ENCODE measurements at regions not wholly inside any gene's neighbourhood (a gene's known extent, or its start where the extent isn't known, plus 50 kb on each side); places are given as distances from the start of the nearest gene placed in this dataset.

DNA sequence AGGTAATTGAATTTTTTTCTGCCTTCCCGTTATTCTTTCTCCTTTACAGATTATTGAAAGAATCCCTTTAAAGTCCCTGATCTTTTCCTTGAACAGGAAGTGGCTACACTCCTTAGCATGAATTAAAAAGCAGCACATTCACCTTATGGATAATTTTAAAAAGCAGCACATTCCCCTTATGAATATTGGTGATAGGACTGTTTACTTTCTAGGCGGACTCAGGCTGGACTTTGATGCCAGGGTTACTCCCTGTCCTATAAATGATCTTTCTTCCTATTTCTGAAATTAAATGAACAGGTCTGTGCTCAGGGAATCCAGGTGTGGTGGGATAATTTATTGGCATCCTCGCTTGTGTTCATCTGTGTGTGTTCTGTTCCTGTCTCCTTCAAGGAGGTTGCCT is 226.0 kb downstream of the DCDC2C start:
- no peaks in the 10 kb centered on the region for H3K27me3 ChIP-seq (ENCODE audit: insufficient read depth, low read length)
- H3K4me1 ChIP-seq (ENCODE audit: insufficient read depth, low read length), result no peaks in the 10 kb centered on the region
- no peak overlapping the region for H3K4me2 ChIP-seq (ENCODE audit: insufficient read depth, low read length)
- no peaks in the 10 kb centered on the region for H3K79me2 ChIP-seq (ENCODE audit: insufficient read depth, low read length)
- no peaks in the 10 kb centered on the region for H4K20me1 ChIP-seq (ENCODE audit: insufficient read depth, low read length)
- no peaks in the 10 kb centered on the region for H3K9me3 ChIP-seq (ENCODE audit: low read depth, low read length)
- H3K27ac ChIP-seq (ENCODE audit: low read depth, low read length), result no peak overlapping the region
- TF ChIP-seq, protein P1, sequence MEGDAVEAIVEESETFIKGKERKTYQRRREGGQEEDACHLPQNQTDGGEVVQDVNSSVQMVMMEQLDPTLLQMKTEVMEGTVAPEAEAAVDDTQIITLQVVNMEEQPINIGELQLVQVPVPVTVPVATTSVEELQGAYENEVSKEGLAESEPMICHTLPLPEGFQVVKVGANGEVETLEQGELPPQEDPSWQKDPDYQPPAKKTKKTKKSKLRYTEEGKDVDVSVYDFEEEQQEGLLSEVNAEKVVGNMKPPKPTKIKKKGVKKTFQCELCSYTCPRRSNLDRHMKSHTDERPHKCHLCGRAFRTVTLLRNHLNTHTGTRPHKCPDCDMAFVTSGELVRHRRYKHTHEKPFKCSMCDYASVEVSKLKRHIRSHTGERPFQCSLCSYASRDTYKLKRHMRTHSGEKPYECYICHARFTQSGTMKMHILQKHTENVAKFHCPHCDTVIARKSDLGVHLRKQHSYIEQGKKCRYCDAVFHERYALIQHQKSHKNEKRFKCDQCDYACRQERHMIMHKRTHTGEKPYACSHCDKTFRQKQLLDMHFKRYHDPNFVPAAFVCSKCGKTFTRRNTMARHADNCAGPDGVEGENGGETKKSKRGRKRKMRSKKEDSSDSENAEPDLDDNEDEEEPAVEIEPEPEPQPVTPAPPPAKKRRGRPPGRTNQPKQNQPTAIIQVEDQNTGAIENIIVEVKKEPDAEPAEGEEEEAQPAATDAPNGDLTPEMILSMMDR (IDR thresholded peaks at IDR 0.05; ENCODE audit: extremely low read depth, low read depth, low read length), result no peak
- DNase-seq (ENCODE audit: insufficient read length, low spot score, missing footprints), result no peak
- H3K36me3 ChIP-seq (ENCODE audit: insufficient read depth, low read length), result no peaks in the 10 kb centered on the region
- no peak overlapping the region for H2AFZ ChIP-seq (ENCODE audit: low read length)
- H3K4me3 ChIP-seq (ENCODE audit: insufficient read depth, low read length), result no peak overlapping the region

DNA sequence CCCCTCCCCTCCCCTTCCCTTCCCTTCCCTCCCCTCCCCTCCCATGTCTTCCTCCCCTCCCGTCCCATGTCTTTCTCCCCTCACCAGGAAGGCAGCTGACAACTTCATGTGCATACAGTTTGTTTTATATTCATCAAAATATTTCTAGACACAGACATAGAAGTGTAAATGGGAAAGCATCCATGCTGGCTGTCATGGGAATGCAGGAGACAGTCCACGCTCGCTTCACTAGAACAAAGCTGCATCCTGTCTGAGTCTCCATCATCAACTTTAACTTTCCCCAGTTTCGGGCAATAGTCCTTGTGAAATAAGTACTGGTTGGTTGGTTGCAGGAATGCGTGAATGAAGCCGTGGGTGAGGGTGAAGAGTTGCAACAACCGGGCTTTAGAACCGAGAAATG is 226.9 kb downstream of the DCDC2C start:
- Histone ChIP-seq H3K79me2 (ENCODE audit: insufficient read depth, low read length) (no peaks in the 10 kb centered on the region), H3K4me2 (ENCODE audit: insufficient read depth, low read length) (no peak overlapping the region), H2AFZ (ENCODE audit: low read length) (no peak overlapping the region), H3K4me1 (ENCODE audit: insufficient read depth, low read length) (no peaks in the 10 kb centered on the region), H3K27ac (ENCODE audit: low read depth, low read length) (no peak overlapping the region), H4K20me1 (ENCODE audit: insufficient read depth, low read length) (no peaks in the 10 kb centered on the region), H3K36me3 (ENCODE audit: insufficient read depth, low read length) (no peaks in the 10 kb centered on the region), H3K4me3 (ENCODE audit: insufficient read depth, low read length) (no peak overlapping the region), H3K27me3 (ENCODE audit: insufficient read depth, low read length) (no peaks in the 10 kb centered on the region), H3K9me3 (ENCODE audit: low read depth, low read length) (no peaks in the 10 kb centered on the region)
- TF ChIP-seq, protein P1 (IDR thresholded peaks at IDR 0.05; ENCODE audit: extremely low read depth, low read depth, low read length), result no peak
- no peak for DNase-seq (ENCODE audit: insufficient read length, low spot score, missing footprints)

- no peak for DNase-seq (ENCODE audit: insufficient read length, low spot score, missing footprints)
- TF ChIP-seq, protein P1 (IDR thresholded peaks at IDR 0.05; ENCODE audit: extremely low read depth, low read depth, low read length), result no peak
- Histone ChIP-seq H3K4me3 (ENCODE audit: insufficient read depth, low read length) (no peak overlapping the region), H3K4me1 (ENCODE audit: insufficient read depth, low read length) (no peaks in the 10 kb centered on the region), H3K9me3 (ENCODE audit: low read depth, low read length) (no peaks in the 10 kb centered on the region), H4K20me1 (ENCODE audit: insufficient read depth, low read length) (no peaks in the 10 kb centered on the region), H3K79me2 (ENCODE audit: insufficient read depth, low read length) (no peaks in the 10 kb centered on the region), H3K4me2 (ENCODE audit: insufficient read depth, low read length) (no peak overlapping the region), H2AFZ (ENCODE audit: low read length) (no peak overlapping the region), H3K27ac (ENCODE audit: low read depth, low read length) (no peak overlapping the region), H3K36me3 (ENCODE audit: insufficient read depth, low read length) (no peaks in the 10 kb centered on the region), H3K27me3 (ENCODE audit: insufficient read depth, low read length) (no peaks in the 10 kb centered on the region)
These were observed 237.3 kb downstream of the DCDC2C start for GRCh38 chr2:3940661-3941060.

GRCh38 chr2:3942841-3943240 is 239.5 kb downstream of the DCDC2C start:
- TF ChIP-seq, protein P1 (IDR thresholded peaks at IDR 0.05; ENCODE audit: extremely low read depth, low read depth, low read length), result no peak
- Histone ChIP-seq H3K4me1 (ENCODE audit: insufficient read depth, low read length) (no peaks in the 10 kb centered on the region), H3K27me3 (ENCODE audit: insufficient read depth, low read length) (no peaks in the 10 kb centered on the region), H3K9me3 (ENCODE audit: low read depth, low read length) (no peaks in the 10 kb centered on the region), H4K20me1 (ENCODE audit: insufficient read depth, low read length) (no peaks in the 10 kb centered on the region), H2AFZ (ENCODE audit: low read length) (no peak overlapping the region), H3K36me3 (ENCODE audit: insufficient read depth, low read length) (no peaks in the 10 kb centered on the region), H3K4me2 (ENCODE audit: insufficient read depth, low read length) (no peak overlapping the region), H3K79me2 (ENCODE audit: insufficient read depth, low read length) (no peaks in the 10 kb centered on the region), H3K27ac (ENCODE audit: low read depth, low read length) (no peak overlapping the region), H3K4me3 (ENCODE audit: insufficient read depth, low read length) (no peak overlapping the region)
- no peak for DNase-seq (ENCODE audit: insufficient read length, low spot score, missing footprints)
